ENCODE measurements at regions not wholly inside any gene's neighbourhood (a gene's known extent, or its start where the extent isn't known, plus 50 kb on each side); places are given as distances from the start of the nearest gene placed in this dataset.

GRCh38 chr10:131654471-131655087 is 246.2 kb upstream of the PPP2R2D start:
- H3K9me3 ChIP-seq (ENCODE audit: control insufficient read depth, insufficient read depth, low read length): peaks cover 90% of the 10 kb centered on the region
- DNase-seq (ENCODE audit: low read depth, low spot score): no peak
- no peak overlapping the region for H3K4me3 ChIP-seq (ENCODE audit: low read depth, low read length)
- H3K27ac ChIP-seq (ENCODE audit: low read depth, low read length): no peak overlapping the region
- TF ChIP-seq, protein P1, sequence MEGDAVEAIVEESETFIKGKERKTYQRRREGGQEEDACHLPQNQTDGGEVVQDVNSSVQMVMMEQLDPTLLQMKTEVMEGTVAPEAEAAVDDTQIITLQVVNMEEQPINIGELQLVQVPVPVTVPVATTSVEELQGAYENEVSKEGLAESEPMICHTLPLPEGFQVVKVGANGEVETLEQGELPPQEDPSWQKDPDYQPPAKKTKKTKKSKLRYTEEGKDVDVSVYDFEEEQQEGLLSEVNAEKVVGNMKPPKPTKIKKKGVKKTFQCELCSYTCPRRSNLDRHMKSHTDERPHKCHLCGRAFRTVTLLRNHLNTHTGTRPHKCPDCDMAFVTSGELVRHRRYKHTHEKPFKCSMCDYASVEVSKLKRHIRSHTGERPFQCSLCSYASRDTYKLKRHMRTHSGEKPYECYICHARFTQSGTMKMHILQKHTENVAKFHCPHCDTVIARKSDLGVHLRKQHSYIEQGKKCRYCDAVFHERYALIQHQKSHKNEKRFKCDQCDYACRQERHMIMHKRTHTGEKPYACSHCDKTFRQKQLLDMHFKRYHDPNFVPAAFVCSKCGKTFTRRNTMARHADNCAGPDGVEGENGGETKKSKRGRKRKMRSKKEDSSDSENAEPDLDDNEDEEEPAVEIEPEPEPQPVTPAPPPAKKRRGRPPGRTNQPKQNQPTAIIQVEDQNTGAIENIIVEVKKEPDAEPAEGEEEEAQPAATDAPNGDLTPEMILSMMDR (IDR thresholded peaks at IDR 0.05; ENCODE audit: low read depth, low read length): no peak
- CTCF ChIA-PET: no interaction called here
- no peaks in the 10 kb centered on the region for H3K27me3 ChIP-seq (ENCODE audit: control insufficient read depth, insufficient read depth, low read length)
- POLR2A ChIA-PET: no interaction called here

DNA sequence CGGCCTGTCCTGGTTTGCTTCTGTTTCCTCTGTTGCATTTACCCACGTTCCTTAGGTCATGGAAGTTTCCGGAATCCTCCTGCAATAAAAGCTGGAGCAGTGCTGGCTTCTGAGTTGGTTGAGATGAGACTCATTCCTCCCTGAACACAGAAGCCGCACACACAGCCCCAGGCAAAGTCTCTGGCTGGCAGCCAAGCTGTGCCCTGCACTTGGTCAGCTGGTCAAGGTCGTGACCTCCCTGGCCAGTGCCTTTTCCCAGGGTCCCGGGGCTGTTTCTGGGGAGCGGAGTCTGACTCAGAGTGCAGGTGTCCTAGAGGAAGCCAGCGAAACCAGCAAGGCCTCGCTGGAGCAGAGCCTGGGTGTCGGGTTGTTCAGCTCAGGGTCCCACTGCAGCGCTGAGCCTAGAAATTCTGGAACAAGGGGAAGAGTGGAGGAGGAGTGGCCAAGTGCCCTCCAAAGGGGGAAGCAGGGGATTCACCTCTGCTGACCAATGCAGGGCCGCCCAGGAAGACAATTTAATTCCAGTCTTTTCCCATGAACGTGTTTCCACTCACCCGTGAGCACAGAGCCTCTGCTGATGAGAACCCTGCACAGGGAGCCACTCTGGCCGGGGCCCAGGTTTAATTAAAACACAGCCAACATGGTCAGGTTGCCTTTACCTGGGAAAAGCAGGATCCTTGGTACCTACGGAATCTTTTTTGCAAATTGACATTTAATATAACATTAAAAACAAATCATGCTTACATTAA is 245.5 kb upstream of the PPP2R2D start:
- Histone ChIP-seq H3K4me3 (ENCODE audit: low read depth, low read length) (no peak overlapping the region), H3K9me3 (ENCODE audit: control insufficient read depth, insufficient read depth, low read length) (peaks cover 91% of the 10 kb centered on the region), H3K27me3 (ENCODE audit: control insufficient read depth, insufficient read depth, low read length) (no peaks in the 10 kb centered on the region), H3K27ac (ENCODE audit: low read depth, low read length) (no peak overlapping the region)
- no peak for DNase-seq (ENCODE audit: low read depth, low spot score)
- POLR2A ChIA-PET: no interaction called here
- CTCF ChIA-PET: no interaction called here
- TF ChIP-seq, protein P1 (IDR thresholded peaks at IDR 0.05; ENCODE audit: low read depth, low read length): no peak

GRCh38 chr10:131656009-131656408 is 244.8 kb upstream of the PPP2R2D start:
- Histone ChIP-seq H3K27ac (ENCODE audit: low read depth, low read length) (no peak overlapping the region), H3K9me3 (ENCODE audit: control insufficient read depth, insufficient read depth, low read length) (peaks cover 89% of the 10 kb centered on the region), H3K4me3 (ENCODE audit: low read depth, low read length) (no peak overlapping the region), H3K27me3 (ENCODE audit: control insufficient read depth, insufficient read depth, low read length) (no peaks in the 10 kb centered on the region)
- POLR2A ChIA-PET: no interaction called here
- DNase-seq (ENCODE audit: low read depth, low spot score): no peak
- CTCF ChIA-PET: no interaction called here
- TF ChIP-seq, protein P1 (IDR thresholded peaks at IDR 0.05; ENCODE audit: low read depth, low read length): no peak

GRCh38 chr10:131656431-131656841 is 244.4 kb upstream of the PPP2R2D start:
- ChIA-PET POLR2A (no interaction called here), CTCF (no interaction called here)
- Histone ChIP-seq H3K9me3 (ENCODE audit: control insufficient read depth, insufficient read depth, low read length) (peaks cover 84% of the 10 kb centered on the region), H3K27ac (ENCODE audit: low read depth, low read length) (no peak overlapping the region), H3K27me3 (ENCODE audit: control insufficient read depth, insufficient read depth, low read length) (no peaks in the 10 kb centered on the region), H3K4me3 (ENCODE audit: low read depth, low read length) (no peak overlapping the region)
- DNase-seq (ENCODE audit: low read depth, low spot score): no peak
- TF ChIP-seq, protein P1 (IDR thresholded peaks at IDR 0.05; ENCODE audit: low read depth, low read length): no peak

- Histone ChIP-seq H3K27me3 (ENCODE audit: control insufficient read depth, insufficient read depth, low read length) (no peaks in the 10 kb centered on the region), H3K9me3 (ENCODE audit: control insufficient read depth, insufficient read depth, low read length) (peaks cover 79% of the 10 kb centered on the region), H3K27ac (ENCODE audit: low read depth, low read length) (no peak overlapping the region), H3K4me3 (ENCODE audit: low read depth, low read length) (no peak overlapping the region)
- TF ChIP-seq, protein P1 (IDR thresholded peaks at IDR 0.05; ENCODE audit: low read depth, low read length): no peak
- ChIA-PET CTCF (no interaction called here), POLR2A (no interaction called here)
- no peak for DNase-seq (ENCODE audit: low read depth, low spot score)
Observed at GRCh38 chr10:131657318-131657984, 243.4 kb upstream of the PPP2R2D start.
